Stimulated activated CD4-positive, alpha-beta T cell treated with anti-CD3 and anti-CD28 coated beads, Interleukin-1b, Interleukin-23, amount 100 ng/mL, for 1 hour (primary cell): ENCODE measurements at regions not wholly inside any gene's neighbourhood (a gene's known extent, or its start where the extent isn't known, plus 50 kb on each side); places are given as distances from the start of the nearest gene placed in this dataset.
"Not testable (repeated sequence)": the region's sequence is repeated elsewhere in the genome, so short reads cannot be mapped to it uniquely, and the experiment has no call there.

Source experiments
- DNase-seq, 2 donors: peaks; one replicate each; pipeline ENCODE4 v3.0.0-alpha.2; 2020; ENCODE audit warnings: low read depth in 2 of 2

DNA sequence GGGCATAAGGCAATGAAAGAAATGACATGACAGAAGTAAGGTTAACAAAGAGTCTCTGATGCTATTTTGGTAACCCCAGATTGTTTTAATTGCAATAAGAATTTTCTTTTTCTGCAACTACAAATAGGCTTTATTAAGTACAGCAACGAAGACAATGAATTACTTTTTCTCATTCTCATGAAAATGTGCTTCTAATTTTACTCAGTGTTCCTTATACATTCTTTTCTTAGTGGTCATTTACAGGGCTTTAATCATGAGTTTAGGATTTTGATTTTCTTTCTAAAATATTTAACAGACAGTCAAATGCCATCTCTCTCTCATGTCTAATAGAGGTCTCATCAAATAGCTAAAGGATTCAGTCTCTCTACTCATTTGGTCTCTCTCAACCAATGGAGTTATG is 452.1 kb downstream of the RAP2B start:
- no peak for DNase-seq

DNA sequence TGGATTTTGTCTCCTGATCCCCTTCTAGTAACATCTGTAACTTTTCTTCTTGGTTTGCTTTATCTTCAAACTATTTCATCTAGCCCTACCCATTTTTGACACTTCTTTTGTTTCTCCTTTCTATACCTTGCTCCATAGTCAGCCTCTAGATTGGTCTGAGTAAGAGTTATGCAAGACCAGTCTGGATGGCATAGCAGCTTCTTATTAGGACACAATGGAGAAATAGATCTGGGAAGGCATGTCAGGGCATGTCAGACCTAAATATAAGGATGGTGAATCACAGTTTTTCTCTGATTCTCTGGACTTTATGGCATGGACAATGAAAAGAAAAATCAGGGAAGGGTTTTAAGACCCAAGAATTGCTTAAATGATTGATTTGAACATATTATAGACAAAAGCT is 452.5 kb downstream of the RAP2B start:
- DNase-seq = no peak

DNA sequence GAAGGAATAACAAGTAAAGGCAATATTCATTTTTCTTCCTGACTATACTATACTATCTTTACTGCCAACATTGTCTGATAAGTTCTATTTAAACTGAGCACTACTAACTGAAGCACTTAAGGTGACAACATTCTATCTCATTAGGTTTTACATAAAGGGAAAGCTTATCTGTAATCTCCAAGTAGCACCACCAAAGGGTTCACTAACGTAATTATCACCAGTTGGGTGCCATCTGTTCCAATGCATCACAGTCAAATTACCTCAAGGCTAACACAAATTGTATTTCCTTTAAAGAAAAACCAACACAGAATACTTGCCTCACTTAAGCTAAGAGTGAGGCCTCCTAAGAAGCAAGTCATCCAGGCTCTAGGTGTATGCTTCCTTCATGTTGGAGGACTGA is 453.8 kb downstream of the RAP2B start:
- no peak for DNase-seq

DNA sequence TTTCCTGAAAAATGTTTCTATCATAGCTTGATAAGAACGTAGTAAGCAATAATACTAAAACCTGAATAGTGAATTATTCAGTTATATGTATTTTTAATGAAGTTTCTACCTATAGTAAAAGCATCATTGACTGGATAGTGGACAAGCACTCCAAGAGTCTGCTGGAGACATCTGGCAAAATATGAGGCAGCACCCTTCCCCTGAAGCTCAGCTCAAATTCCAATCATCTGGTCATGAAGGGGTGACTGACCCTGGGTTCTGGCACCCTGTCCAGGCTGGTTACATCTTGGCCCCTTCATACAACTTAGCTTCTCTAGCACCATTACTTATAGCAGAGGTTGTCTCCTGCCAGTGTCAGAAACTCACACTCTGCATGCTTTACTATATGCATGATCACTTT is 455.4 kb downstream of the RAP2B start:
- DNase-seq = no peak

DNA sequence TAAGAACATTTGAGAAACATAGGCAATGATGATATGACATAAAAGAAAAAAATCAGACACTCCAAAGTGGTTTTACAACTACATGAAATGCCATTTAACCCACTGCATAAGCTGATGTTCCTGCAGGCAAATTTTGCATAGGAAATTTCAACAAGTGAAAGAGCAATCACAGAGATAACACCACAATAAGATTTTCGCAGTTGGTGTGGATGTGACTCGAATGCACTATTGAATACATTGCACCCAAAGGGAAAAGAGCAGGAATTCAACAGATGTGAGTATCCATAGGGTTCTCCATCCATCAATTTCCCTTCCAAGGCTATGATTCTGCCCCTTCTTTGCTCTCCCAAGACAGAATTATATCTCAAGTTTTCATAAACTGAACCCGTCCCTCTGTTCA is 456.1 kb downstream of the RAP2B start:
- no peak for DNase-seq

DNA sequence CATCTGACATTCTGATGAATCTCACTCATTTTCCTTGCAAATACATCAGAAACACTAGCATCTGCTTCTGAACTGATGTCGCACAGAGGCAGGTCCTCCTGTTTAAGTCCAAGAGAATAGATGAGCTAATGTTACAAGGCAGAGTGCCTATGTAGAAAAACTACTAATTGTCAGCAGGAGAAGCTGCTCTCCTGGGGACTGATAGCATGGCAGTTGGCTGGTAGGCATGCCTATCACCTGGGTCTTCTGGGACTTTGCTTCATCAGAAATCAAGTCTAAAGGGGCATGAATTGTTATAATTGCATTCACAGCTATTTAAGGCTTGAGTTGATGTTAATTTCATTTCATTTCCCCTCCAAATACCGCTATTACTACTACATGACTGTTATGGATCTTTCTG is 457.2 kb downstream of the RAP2B start:
- no peak for DNase-seq

DNA sequence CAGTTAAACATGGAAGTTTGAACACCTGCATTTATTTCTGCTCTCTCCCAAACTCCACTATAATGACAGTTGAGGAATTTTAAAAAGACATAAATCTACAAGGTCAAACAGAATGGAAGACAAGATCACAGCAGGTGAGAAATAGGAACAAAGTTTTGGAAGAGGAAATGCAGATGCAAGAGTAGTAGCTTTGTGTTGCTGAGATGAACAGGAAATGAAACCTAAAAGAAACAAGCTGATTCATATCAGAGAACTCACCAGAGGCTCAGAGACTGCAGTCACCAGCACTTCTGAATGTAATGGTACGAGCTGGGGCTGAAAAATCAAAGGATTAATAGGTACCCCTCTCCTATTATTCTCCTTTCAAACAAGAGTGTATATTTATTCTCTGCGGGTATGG is 459.9 kb downstream of the RAP2B start:
- no peak for DNase-seq

DNA sequence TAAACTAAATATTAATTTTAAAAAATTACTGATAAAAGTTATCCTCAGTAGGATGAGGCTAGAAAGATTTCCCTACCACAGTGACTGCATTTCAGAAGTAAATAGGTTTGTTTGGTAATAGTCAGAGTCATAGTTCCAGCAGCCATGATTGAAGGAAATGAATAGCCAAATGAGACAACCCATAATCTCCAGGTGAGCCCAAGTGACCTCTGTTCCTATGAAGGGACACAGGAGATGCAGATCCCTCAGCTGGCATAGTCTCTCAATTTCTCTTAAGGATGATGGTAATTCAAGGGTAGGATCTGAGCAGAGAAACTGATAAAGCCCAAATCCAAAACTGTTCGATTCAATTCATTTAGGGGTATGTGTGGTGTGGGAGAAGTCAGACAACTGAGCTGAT is 461.8 kb downstream of the RAP2B start:
- DNase-seq = no peak

DNA sequence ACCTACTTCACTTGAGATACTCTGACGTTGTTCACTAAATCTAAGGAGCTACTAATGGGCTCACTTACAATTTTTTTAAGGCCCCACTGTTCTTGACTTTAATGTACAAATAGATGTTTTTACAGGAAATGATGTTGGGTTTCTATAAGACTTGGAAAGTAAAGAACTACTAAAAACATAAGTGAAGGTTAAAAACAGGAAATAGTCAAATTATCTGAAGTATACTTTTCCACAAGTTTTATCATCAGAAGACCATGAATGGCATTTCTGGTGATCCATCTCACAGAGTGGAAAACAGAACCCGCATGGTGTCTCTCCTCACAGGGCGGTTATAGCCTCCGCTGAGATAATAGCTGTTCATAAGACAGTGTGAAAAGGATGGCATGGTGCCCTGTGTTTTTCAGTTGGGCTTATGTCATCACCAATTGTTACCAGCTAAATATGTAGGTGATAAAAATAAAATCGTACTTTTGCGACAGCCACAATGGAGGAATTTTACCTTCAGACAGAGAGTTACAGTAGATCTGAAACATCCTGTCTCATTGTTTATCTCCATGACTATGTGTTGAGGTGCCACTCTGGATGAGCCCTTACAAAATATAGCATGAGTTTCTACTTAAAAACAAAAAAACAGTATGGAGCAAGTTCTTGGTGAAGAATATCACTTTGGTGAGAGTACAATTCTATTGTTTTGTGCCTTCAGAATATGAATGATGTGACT is 462.4 kb downstream of the RAP2B start:
- no peak for DNase-seq

DNA sequence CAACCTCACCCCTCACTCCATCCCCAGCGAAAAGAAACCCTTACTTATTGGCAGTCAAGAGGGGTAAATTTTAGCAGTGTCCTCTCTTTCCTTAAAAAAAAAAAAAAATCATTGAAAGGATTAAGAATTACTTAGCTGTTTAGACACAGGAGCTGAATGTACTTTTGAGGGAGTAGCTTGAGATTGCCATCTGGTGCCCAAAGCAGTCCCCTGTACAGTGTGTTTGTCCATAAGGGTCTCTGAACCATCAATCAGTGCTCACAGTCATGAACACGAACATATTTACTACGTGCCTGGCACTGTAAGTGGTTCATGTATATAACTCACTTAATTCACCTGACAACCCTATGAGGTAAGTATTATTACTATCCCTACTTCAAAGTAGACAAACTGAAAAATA is 463.5 kb downstream of the RAP2B start:
- DNase-seq = no peak

DNA sequence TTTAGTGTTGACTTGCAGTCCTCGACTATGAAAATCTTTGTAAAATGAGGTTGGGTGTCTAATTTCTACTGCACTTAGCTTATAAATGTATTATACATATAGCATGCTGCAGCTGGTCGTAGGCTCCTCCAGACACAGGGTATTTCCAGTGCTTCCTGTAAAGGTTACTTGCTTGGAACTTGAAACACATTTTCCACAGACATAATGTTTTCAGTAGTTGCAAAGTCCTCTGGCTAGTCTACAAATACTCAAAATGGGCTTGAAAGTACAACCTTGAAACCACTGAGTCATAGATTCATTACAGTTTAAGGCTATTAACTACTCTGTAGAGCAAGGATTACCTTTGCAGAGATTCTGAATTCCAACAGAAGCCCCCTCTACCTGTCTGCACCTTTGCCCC is 464.1 kb downstream of the RAP2B start:
- no peak for DNase-seq

DNA sequence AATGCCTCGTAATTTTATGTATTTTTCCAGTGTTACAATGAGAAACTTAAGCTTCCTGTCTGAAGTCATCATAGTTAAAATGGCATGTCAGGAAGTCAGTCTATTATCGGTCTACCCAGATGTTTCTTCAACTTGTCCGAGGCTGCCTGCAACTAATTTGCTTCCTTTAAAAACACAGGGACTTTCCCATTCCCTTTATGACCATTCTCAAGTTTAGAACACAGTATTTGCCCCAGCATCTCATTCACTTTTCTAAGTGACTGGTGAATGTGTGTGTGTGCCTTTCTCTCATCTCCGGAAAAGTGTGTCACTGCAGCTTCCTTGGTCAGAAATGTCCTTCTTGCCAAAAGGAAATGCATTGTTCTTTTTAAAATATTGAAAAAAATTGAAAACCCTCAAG is 466.6 kb downstream of the RAP2B start:
- no peak for DNase-seq

DNA sequence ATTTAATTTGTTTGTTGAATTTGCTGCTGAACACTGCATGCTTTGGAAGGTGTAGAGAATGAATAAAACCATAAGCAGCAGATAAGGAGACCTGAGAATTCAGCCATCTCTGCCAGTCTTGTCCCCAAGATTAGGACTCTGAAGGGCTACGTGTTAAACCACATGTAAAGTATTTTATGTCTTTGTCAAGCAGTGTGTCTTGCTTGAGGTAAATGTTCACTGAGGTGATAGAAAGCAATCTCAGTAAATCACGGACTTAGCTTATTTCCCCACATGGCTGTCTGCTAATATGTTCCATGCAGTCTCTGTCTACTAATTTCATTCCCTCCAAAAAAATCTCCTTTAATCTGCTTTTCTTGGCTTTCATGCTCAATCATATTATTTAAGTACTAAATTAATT is 467.1 kb downstream of the RAP2B start:
- no peak for DNase-seq

DNA sequence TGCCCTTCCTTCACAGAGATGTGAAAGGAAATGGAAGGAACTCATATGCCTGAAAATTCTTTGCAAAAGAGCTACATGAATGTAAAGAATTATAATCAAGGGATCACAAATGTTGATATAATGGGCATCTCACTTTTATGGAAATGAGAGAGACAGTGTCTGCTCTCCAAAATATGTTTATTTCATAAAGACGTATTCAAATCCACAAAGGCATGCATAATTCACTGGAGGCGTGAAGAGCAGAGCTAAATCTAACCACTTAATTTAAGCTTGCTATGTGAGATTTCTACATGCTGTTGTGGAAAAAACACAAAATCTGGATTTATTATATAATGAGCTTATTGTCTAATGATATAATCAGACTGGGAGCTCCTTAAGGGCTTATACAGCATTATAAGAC is 469.1 kb downstream of the RAP2B start:
- no peak for DNase-seq

DNA sequence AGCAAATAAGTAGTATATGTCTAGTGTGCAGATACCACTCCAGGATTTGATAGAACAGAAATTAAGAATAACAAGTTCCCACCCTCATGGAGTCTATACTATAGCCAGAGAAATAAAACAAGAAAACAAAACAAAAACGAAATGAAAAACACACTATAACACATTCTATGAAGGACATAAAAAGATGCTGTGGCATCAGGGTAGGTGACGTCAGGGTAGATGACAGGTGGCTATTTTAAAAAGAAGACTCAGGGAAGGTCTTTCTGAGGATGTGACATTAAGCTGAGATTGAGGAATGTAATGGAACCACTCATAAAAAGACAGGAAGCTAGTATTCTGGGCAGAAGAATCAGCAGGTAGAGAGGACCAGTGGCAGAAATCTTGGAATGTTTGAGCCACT is 469.6 kb downstream of the RAP2B start:
- no peak for DNase-seq

DNA sequence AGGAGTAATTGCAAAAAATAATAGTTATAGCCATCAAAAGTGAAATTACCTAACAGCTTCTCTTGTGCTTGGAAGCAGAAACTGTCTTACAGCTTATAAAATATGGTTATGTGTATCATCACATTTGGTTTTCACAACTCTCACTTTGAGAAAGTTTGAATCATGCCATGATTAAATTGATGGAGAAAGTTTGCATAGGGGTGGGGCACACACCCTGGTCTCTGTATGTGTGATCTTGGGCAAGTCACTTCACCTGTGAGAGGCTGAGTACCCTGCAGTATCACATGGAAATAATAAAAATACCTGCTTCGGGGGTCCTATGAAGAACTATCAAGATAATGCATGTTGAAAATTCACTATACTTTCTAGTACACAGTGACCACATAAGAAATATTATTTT is 471.4 kb downstream of the RAP2B start:
- DNase-seq = no peak

DNA sequence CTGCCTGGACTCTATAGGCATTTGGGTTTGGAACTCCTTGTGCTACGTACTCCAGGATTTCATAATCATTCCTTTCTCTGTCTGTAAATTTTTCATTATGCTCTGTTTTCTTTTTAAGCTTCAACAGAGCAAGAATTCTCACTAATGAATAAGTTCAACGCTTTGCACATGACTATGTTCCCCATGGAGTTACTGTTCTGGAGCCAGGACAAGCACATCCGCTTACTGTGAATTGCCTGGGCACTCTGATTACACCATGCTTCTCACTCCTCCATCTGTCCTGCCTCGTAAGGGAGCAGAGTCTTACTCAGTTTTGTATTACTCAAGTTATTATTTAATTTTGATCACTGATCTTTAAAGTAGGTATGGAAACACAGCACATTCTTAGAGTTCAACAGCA is 472.7 kb downstream of the RAP2B start:
- no peak for DNase-seq

DNA sequence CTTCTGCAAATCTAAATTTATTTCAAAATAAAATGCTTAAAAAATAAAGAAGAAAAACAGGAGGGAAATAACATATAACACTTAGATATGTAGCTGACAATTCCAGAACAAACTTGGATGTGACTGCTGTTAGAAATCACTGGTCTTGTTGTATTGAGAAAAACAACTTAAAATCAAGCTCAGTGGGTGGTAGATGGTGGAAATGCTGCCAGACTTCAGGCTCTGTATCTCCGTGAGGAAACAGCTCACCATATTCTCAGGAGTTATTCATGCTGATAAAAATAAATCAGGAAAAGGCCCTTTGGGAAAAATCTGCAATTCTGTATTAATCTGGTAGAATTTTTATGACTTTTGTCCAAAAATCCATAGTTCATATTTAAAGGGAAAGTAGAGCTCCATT is 477.6 kb downstream of the RAP2B start:
- DNase-seq = no peak

DNA sequence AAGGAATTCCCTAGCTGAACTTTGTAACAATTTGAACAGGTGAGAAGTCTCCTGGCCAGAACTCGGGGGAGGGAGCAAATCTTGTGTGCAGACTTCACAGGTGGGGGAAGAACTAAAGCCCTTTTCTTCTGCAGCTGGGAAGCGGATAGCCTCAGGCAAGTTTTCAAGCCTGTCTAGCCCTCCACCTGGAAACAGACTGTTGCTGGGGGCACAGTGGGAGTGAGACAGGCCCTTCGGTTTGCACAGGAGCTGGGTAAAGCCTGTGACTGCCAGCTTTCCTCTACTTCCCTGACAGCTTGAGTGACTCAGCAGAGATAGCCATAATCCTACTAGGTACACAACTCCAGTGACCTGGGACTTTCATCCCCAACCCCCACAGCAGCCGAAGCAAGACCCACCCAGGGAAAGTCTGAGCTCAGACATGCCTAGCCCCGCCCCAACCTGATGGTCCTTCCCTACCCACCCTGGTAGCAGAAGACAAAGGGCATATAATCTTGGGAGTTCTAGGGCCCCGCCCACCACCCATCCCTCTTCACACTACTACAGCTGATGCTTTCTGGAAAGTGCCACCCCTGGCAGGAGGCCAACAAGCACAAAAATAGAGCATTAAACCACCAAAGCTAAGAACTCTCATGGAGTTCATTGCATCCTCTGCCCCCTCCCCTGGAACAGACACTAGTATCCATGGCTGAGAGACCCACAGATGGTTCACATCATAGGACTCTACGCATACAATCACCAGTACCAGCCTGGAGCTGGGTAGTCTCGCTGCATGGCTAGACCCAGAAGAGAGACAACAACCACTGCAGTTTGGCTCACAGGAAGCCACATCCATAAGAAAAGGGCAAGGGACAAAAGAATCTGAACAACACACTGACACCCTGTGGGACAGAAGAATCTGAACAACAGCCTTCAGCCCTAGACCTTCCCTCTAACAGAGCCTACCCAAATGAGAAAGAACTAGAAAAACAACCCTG is 479.0 kb downstream of the RAP2B start:
- no peak for DNase-seq

DNA sequence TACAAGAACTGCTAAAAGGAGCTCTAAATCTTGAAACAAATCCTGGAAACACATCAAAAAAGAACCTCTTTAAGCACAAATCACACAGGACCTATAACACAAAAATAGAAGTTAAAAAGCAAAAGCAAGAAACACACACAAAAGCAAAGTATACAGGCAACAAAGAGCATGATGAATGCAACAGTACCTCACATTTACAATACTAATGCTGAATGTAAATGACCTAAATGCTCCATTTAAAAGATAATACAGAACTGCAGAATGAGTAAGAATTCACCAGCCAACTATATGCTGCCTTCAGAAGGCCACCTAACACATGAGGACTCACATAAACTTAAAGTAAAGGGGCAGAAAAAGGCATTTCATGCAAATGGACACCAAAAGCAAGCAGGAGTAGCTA is 478.6 kb upstream of the ARHGEF26 start:
- not testable (repeated sequence) for DNase-seq

DNA sequence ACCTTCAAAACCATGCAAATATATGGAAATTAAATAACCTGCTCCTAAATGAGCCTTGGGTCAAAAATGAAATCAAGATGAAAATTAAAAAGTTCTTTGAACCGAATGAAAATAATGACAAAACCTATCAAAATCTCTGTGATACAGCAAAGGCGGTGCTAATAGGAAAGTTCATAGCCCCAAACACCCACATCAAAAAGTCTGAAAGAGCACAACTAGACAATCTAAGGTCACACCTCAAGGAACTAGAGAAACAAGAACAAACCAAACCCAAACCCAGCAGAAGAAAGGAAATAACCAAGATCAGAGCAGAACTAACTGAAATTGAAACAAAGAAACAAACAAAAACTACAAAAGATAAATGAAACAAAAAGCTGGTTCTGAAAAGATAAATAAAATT is 477.7 kb upstream of the ARHGEF26 start:
- not testable (repeated sequence) for DNase-seq

DNA sequence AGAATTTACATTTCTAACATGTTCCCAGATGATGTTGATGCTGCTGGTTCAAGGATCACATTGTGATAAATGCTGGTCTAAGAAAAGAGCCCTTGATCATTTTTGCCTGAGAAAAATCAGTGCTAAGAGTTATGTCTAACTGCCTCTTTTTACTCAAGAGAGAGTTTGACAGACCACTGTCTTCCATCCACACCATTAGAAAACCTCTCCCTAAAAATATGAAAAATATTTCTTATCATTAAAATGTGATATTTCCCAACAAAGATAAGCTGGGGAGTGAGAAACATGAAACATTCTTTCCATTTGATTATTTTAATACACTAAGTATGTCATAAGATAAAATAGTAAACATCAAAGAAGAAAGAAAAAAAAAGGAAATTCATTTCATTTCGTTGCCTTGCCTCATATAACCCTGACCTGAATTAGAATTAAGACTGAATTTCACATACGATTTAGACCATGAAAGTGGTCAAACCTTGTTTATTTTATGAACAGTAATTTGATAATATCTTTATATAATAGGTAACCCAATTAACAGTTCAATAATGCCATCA is 471.8 kb upstream of the ARHGEF26 start:
- no peak for DNase-seq

DNA sequence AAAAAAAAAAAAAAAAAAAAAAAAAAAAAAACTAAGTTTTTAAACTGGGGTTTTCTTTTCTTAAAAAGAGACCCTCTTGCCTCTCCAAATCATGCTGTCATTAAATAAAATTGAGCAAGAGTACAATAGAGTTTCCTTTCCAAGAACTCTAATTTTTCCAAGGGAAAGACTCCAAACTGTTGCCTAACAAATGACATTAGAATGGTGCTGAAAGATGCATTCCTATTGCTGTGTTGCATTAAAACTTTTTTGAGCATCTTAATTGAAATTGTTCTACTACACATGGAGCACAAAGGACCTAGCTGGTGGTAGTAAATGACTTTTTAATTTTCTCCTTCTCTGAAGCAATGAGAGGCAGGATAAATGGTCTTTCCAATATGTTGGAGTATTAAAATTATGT is 469.1 kb upstream of the ARHGEF26 start:
- DNase-seq = no peak
